Eye (tissue), 1 donor: ENCODE measurements at regions not wholly inside any gene's neighbourhood (a gene's known extent, or its start where the extent isn't known, plus 50 kb on each side); places are given as distances from the start of the nearest gene placed in this dataset.
"Not testable (repeated sequence)": the region's sequence is repeated elsewhere in the genome, so short reads cannot be mapped to it uniquely, and the experiment has no call there.

Experiments
- DNase-seq: peaks from one replicate; pipeline ENCODE4 v3.0.0-alpha.2; 2015

DNA sequence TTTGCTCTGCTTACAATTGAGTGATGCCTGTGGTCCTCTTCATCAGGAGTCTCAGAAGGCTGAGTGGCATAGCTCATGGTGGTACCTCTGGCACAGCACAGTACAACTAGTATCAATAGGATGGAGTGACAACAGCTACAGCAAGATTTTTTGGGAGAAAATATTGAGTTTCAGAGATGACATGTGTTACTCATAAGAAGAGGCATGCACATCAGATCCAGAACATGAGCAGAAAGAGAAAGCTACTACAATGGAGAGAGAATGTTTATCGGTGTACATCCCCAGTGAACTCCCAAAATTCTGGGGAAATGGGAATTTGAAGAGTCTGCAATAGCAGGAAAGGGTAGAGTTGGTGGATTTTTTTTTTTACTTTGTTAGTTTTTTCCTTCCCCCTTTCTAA lies 130.5 kb upstream of the MB21D2 start:
- DNase-seq: no peak

DNA sequence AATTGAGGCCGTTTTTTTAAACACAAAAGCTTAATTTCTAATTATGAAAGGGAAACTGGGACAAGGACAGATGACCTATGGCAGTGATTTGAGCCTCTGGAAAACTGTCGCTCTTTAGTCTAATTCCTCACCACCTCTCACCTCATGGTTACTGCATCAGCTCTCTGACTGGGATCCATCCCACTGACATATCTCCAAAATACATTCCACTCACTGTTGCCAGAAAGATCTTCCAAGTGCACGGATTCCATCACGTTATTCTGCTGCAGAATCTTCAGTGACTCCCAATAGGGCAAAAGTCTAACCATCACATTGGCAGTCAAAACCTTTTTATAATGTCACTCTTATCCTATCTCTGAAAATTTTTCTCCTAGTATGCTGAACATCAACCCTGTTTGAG lies 132.3 kb upstream of the MB21D2 start:
- DNase-seq: no peak

DNA sequence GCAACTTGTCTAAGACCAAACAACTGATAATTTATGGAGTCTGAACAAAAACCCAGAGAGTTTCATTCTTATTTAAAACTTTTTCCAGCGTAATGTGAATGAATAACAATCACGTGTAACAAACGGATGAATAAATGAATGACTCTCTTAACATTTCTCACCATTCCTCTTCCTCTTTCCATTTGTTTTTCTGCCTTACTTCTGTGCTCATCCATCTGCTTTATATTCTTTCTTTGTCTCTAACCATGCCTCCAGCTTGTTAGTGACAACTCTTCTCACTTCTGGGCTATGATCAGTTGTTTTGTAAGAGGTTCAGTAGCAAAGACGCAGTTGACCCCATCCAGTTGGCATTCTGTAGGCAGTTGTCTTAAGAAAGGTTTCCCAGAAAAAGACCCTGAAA lies 133.7 kb upstream of the MB21D2 start:
- no peak for DNase-seq

- peak; percentile 61 for DNase-seq
Measured at GRCh38 chr3:193052354-193053045, 134.8 kb upstream of the MB21D2 start.

DNA sequence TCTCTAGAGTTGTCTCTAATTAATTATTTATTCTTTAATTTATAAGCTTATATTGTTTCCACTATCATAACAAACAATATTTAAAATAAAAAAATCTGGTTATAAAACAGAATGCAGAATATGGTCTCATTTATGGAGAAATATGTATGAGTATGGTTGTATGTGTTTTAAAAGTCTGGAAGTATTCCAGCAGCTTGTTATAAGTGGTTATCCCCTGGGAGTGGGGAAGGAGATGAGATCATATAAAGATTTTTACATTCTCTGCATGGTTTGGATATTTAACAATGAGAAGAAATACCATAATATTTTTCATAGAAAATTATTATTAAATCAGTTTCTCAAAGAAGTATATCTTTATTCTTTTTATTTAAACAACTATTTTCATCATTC lies 135.4 kb upstream of the MB21D2 start:
- no peak for DNase-seq

- no peak for DNase-seq
Measured at GRCh38 chr3:193055352-193055751, 137.7 kb upstream of the MB21D2 start.

- no peak for DNase-seq
Measured at GRCh38 chr3:193057616-193058015, 140.0 kb upstream of the MB21D2 start.

DNA sequence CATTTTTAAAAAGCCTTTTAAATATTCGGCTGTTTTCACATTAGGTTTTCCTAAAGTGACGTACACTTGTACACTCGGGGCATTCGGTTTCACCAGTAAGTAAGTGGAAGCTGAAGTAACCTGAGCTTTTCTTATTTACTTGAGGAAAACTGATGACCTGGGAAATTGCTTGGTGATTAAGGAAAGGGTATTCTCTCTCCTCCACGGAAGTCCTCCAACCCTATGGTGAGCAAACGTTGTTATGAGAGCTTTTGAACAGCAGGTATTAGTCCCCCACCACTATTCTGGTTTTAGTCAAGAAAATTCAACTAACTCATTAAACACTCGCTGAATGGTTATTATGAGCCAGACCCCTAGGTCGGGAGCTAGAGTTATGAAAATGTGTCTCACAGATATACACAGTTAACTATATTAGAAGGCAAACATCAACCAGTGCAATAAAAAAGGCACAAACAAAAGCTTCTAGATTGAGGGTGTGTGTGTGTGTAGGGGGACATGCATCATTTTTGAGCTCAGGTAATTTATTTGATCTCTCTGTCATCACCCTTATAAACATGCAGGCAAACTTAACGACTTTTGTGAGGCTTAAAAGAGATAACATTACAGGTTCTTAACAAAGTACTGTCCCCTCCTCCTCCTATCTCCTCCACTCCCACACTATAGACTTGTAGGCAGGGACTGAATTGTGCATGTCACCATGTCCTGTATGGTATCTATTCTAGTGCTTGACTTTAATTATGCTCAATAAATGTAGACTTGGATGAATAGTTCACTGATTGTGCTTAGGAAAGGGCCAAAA lies 143.3 kb upstream of the MB21D2 start:
- DNase-seq: no peak

- DNase-seq: no peak
Measured at GRCh38 chr3:193068365-193068764, 150.7 kb upstream of the MB21D2 start.

- DNase-seq: not testable (repeated sequence)
Measured at GRCh38 chr3:193069732-193070131, 152.1 kb upstream of the MB21D2 start.

GRCh38 chr3:193078996-193079753 lies 161.5 kb upstream of the MB21D2 start:
- DNase-seq: peak; percentile 18

DNA sequence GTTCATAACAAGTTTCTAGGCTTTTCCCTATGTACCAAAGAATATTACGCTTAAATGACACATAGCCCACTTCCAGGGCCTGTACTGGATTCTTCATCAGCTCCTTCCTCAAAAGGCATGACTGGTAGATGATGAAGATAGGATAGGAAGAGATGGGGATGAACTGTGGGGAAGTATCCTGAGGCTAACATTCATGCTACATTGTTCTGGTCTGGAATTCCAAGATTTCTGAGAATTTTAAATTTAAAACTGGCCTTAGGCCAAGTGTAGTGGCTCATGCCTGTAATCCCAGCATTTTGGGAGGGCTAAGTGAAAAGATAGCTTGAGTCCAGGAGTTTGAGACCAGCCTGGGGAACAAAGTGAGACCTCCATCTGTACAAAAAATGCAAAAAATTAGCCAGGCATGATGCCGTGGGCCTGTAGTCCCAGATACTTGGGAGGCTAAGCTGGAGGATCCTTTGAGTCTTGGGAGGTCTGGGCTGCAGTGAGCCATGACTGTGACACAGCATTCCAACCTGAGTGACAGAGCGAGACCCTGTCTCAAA lies 160.1 kb upstream of the PLAAT1 start:
- no peak for DNase-seq

- no peak for DNase-seq
Measured at GRCh38 chr3:193085655-193086054, 155.4 kb upstream of the PLAAT1 start.

- no peak for DNase-seq
Measured at GRCh38 chr3:193086681-193087080, 154.3 kb upstream of the PLAAT1 start.

DNA sequence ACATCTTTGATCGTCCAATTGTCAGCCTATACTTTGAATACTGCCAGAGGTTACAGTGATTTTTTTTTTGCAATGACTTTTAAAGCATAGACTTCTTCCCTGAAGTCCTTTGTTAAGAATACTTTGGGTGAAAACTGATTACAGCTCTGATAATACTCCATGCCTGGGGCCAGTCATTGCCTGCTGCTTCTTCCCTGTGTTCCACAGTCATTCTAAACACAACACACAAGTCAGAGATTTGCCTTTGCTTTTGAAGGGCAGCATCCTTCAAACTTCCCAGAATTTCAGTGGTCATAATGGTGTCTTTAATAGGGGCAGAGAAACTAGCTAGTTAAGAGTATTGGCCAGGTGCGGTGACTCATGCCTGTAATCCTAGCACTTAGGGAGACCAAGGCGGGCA lies 153.7 kb upstream of the PLAAT1 start:
- DNase-seq: no peak

- DNase-seq: peak; percentile 27
Measured at GRCh38 chr3:193095366-193095765, 145.7 kb upstream of the PLAAT1 start.

DNA sequence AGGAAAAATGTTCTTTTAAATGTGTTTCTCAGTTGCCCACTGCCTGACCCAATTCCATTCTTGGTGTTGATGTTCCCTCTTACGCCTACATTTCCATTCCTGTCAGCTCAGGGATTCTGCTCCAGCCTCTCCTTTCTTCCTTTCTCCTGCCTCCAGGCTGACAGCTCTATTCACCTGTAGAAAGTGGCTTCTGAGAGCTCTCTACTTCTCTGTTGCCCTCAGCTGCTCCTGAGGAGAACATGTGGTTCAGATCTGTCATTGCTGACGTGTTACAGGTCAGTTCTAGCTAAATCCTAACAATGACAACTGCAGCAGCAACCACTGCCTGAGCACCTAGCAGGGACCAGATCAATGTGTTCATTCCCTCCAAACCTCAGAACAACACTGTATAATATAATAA lies 144.9 kb upstream of the PLAAT1 start:
- DNase-seq: no peak

DNA sequence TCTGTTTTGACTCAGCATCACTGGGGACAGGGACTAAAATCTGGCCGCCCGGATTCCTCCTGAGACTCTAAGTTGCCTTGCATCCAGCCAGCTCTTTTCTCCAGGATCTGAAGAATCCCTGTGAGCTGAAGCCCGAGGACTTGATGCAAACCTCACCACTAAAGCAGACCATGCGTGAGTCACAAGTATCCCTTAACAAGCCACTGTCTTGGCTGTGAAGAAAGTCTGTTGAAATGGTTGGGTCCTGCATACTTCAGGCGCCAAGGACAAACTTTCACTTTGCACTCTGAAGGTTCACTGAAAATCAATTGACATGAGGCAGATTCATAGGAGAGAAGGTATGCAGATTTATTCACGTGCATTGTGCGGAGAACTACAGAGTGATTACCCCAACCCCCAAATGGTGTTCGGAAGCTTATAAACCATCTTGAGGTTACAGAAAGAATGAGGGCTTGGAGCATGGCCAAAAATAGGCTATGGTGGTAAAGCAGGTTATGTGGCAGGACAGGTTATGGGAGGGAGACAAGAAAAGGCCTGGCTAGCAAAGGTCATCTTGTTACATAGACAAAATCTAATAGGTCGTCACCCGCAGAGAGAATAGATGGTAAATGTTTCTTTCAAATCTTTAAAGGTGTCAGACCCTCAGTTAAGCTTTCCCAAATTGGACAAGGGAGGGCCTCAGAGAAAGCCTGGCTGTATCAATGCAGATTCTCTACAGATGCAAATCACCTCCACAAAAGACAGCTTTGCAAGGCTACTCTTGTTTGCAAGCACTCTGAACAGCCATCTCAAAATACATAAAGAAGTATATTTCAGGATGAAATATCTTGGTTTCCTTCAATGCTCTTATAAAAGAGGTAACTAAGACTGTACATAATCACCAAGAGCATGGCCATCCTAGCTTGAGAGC lies 126.3 kb upstream of the PLAAT1 start:
- no peak for DNase-seq

GRCh38 chr3:193116871-193117270 lies 124.2 kb upstream of the PLAAT1 start:
- no peak for DNase-seq

GRCh38 chr3:193118907-193119306 lies 122.1 kb upstream of the PLAAT1 start:
- no peak for DNase-seq

GRCh38 chr3:193119926-193120325 lies 121.1 kb upstream of the PLAAT1 start:
- no peak for DNase-seq

DNA sequence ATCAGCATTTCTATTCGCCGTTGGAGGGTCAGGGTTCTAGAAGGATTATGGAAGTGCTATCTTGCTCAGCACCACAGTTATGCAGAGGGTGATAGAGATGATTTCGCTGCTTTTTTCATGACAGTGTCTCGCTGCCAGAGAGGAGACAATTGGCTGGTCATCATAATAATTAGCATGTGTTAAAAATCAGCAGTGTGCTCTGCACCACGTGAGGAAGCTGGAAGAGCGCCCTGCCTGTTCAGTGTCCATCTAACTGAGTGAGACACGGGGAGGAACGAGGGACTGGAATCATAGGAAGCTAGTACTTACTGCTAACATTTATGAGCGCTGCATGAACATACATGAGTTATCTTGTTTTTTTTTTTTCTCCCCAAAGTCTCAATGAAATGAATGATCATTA lies 116.2 kb upstream of the PLAAT1 start:
- no peak for DNase-seq
